Adrenal gland (tissue), 5 donors: ENCODE measurements at regions not wholly inside any gene's neighbourhood (a gene's known extent, or its start where the extent isn't known, plus 50 kb on each side); places are given as distances from the start of the nearest gene placed in this dataset.

Source experiments
- CTCF ChIP-seq, 6 experiments: fragments of 450-650 bp in 4 of 6; fragments of 200-600 bp in 2 of 6; sonication (generic) in 1 of 6; IDR thresholded peaks; 1 replicate in 5 of 6; 2 replicates in 1 of 6; pipeline versions ENCODE4 v1.5.1 to v1.8.0; 2016 to 2021; ENCODE audit warnings: antibody characterized with exemption in 6 of 6, mild to moderate bottlenecking in 2 of 6, moderate library complexity in 1 of 6
- POLR2A ChIP-seq, 2 donors: fragments of 450-650 bp; IDR thresholded peaks; one replicate each; pipeline ENCODE4 v1.6.1; 2017; ENCODE audit warnings: antibody characterized with exemption in 2 of 2, mild to moderate bottlenecking in 2 of 2, moderate library complexity in 1 of 2
- donor health status: DM: no; HTN: no; CAD: no.

- no peak for TF ChIP-seq CTCF (IDR thresholded peaks at IDR 0.05)
- no peak for TF ChIP-seq POLR2A (IDR thresholded peaks at IDR 0.05)
Measured at GRCh38 chr4:146062340-146062739, 113.2 kb upstream of the LSM6 start.
